ENCODE measurements at regions not wholly inside any gene's neighbourhood (a gene's known extent, or its start where the extent isn't known, plus 50 kb on each side); places are given as distances from the start of the nearest gene placed in this dataset.

DNA sequence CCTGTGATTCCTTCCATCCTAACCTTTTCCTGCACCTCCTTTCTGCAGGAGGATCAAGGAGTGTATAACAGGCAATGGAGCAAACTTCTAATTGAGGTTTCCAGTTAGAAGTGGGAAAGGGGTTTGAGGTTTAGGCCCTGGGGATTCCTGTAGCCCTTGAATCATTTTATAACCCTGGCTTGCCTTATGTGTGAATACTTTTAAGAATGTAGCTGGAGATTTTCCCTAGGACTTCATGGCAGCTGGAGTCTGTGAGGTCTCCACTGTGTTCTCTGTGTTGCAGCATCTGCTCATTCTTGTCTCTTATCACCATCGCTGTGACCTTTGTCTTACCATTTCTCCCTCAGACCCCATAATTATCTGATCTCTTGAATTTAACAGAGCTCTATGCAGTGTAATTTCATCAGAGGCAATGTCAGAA lies 370.2 kb upstream of the SLC14A2 start:
- WGBS, 2 donors = 53 to 60% methylated on average over 1 of the region's 1 CpG
- Histone ChIP-seq H3K9me3 (no peaks in the 10 kb centered on the region), H3K36me3 (ENCODE audit: low read depth, missing control alignments) (no peaks in the 10 kb centered on the region), H3K4me3 (no peak overlapping the region), H3K27ac (no peak overlapping the region), H3K4me1 (peaks cover 4% of the 10 kb centered on the region), H3K27me3 (no peaks in the 10 kb centered on the region)
- TF ChIP-seq POLR2A (IDR thresholded peaks at IDR 0.05) = no peak
- TF ChIP-seq, protein P1, sequence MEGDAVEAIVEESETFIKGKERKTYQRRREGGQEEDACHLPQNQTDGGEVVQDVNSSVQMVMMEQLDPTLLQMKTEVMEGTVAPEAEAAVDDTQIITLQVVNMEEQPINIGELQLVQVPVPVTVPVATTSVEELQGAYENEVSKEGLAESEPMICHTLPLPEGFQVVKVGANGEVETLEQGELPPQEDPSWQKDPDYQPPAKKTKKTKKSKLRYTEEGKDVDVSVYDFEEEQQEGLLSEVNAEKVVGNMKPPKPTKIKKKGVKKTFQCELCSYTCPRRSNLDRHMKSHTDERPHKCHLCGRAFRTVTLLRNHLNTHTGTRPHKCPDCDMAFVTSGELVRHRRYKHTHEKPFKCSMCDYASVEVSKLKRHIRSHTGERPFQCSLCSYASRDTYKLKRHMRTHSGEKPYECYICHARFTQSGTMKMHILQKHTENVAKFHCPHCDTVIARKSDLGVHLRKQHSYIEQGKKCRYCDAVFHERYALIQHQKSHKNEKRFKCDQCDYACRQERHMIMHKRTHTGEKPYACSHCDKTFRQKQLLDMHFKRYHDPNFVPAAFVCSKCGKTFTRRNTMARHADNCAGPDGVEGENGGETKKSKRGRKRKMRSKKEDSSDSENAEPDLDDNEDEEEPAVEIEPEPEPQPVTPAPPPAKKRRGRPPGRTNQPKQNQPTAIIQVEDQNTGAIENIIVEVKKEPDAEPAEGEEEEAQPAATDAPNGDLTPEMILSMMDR (IDR thresholded peaks at IDR 0.05) = no peak
- DNase-seq = no peak
- intact Hi-C loops (cut with DNase I; ENCODE audit: low total_unique reads) = no loop called here

DNA sequence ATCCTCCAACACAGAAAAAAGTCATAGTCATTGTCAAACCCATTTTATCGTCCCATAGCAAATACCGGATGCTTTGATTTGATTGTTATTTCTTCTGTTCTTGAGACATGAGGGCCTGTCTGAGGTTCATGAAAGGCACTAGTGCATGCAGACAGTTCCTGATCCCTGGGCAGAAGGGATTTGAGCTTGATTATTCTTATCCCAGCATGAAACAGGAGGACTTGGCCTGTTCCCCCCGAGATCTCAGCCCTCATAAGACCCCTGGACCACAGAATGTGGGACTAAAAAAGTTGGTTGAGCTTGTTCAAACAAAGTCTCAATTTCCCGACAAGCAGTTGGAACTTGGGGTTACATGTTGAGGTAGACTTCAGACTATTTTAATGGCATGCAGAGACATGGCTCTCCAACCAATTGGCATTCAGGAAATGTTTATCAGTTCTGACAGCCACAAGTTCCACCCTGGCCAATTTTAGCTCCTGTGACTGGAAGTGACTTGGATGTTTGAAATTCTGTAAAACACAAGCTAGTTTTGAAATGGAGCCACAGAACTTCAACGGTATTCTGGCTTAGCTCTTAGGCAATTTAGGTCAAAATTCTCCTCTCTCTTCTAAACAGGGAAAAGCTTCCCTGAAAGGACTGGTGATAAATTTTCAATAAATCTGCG lies 366.9 kb upstream of the SLC14A2 start:
- intact Hi-C loops (cut with DNase I; ENCODE audit: low total_unique reads) = no loop called here
- Histone ChIP-seq H3K9me3 (no peaks in the 10 kb centered on the region), H3K4me1 (peaks cover 4% of the 10 kb centered on the region), H3K27me3 (no peaks in the 10 kb centered on the region), H3K4me3 (no peak overlapping the region), H3K36me3 (ENCODE audit: low read depth, missing control alignments) (no peaks in the 10 kb centered on the region), H3K27ac (peak overlapping the region in 1 of 2 donors; percentile 1)
- TF ChIP-seq POLR2A (IDR thresholded peaks at IDR 0.05) = no peak
- TF ChIP-seq, protein P1 (IDR thresholded peaks at IDR 0.05) = no peak
- peak; percentile 32 for DNase-seq
- 64 to 75% methylated on average over 6 of the region's 6 CpGs for whole genome bisulfite sequencing, 2 donors

DNA sequence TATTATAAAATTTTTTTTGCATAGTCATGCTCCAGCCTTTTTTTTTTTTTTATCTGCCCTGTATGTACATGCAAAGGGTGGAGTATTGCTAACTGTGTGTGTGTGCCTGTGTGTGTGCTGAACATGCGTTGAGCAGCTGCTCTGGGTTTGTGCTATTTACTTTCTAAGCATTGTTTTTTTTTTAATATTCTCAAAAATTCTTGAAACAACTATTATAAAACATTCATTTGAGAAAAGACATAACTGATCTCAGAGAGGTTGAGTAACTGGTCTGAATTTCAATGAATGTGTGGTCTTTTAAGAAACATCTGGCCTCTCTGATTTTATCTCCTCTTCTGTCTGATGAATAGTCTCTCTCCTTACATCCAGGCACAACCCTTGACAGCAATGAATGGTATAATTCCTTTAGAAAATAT lies 366.0 kb upstream of the SLC14A2 start:
- Histone ChIP-seq H3K9me3 (no peaks in the 10 kb centered on the region), H3K27me3 (no peaks in the 10 kb centered on the region), H3K27ac (peak overlapping the region in 1 of 2 donors; percentile 1), H3K4me1 (peaks cover 4% of the 10 kb centered on the region), H3K4me3 (no peak overlapping the region), H3K36me3 (ENCODE audit: low read depth, missing control alignments) (no peaks in the 10 kb centered on the region)
- 87 to 88% methylated on average over 1 of the region's 1 CpG for WGBS, 2 donors
- no peak for DNase-seq
- TF ChIP-seq, protein P1 (IDR thresholded peaks at IDR 0.05) = no peak
- no peak for TF ChIP-seq POLR2A (IDR thresholded peaks at IDR 0.05)
- intact Hi-C loops (cut with DNase I; ENCODE audit: low total_unique reads) = no loop called here

DNA sequence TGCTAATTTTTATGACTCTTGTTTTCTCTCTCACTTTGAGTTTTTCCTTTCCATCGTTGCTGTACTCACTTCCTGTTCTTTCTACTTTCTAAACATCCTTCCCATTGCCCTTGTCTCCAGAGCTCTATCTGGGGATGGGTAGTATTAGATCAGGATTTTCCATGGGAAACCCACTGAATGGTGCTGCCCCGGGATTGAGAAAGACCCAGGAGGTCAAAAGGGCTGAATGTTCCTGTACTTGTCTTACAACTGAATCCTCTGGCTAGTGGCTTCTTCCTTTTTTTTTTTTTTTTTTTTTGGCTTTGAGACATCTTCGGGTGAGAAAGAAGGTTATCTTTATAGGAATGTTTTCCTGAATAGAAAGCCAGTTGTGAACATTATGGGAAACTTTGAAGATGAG lies 364.8 kb upstream of the SLC14A2 start:
- H3K4me1 ChIP-seq = peaks cover 8% of the 10 kb centered on the region
- WGBS, 2 donors = 45 to 46% methylated on average over 3 of the region's 3 CpGs

More for the DNA sequence above, 364.8 kb upstream of the SLC14A2 start:
- intact Hi-C loops (cut with DNase I; ENCODE audit: low total_unique reads) = no loop called here
- H3K27ac ChIP-seq = no peak overlapping the region
- TF ChIP-seq, protein P1 (IDR thresholded peaks at IDR 0.05) = no peak
- no peak for TF ChIP-seq POLR2A (IDR thresholded peaks at IDR 0.05)
- no peaks in the 10 kb centered on the region for H3K27me3 ChIP-seq
- H3K36me3 ChIP-seq (ENCODE audit: low read depth, missing control alignments) = no peaks in the 10 kb centered on the region
- H3K9me3 ChIP-seq = no peaks in the 10 kb centered on the region
- H3K4me3 ChIP-seq = no peak overlapping the region
- no peak for DNase-seq
